ENCODE measurements at regions not wholly inside any gene's neighbourhood (a gene's known extent, or its start where the extent isn't known, plus 50 kb on each side); places are given as distances from the start of the nearest gene placed in this dataset.

GRCh38 chr6:156471000-156471399 is 306.2 kb upstream of the ARID1B start:
- TF ChIP-seq ZNF462 (CRISPR knock-in tag; IDR thresholded peaks at IDR 0.05) = no peak
- no peak for TF ChIP-seq ZNF331 (CRISPR knock-in tag; IDR thresholded peaks at IDR 0.05; ENCODE audit: low read depth)
- no peak for TF ChIP-seq CTCF (conservative IDR thresholded peaks at IDR 0.05; ENCODE audit: low read depth in 2 of 2)
- no peak for TF ChIP-seq ZNF114 (CRISPR knock-in tag; IDR thresholded peaks at IDR 0.05)
- TF ChIP-seq STAT1 (IDR thresholded peaks at IDR 0.05; ENCODE audit: unreplicated experiment) = no peak
- TF ChIP-seq ETS1 (IDR thresholded peaks at IDR 0.05) = no peak
- TF ChIP-seq CREB1 (CRISPR knock-in tag; IDR thresholded peaks at IDR 0.05; ENCODE audit: low read depth) = no peak
- H4K20me1 ChIP-seq (replicated peaks; ENCODE audit: insufficient read depth) = no peaks in the 10 kb centered on the region
- DNase-seq (ENCODE audit: low spot score) (no peak), ATAC-seq (no peak)
- H2AFZ ChIP-seq = no peak overlapping the region
- Mint-ChIP-seq H3K4me1 (no peaks in the 10 kb centered on the region), H3K9me3 (no peaks in the 10 kb centered on the region; the same call in 2 of the 3 replicates), H3K27me3 (ENCODE audit: insufficient read depth, low read depth, poor library complexity) (no peaks in the 10 kb centered on the region), H3K27ac (no peak overlapping the region), H3K4me3 (no peak overlapping the region), H3K36me3 (ENCODE audit: low read depth) (no peaks in the 10 kb centered on the region)
- no peak overlapping the region for H3K27ac ChIP-seq (ENCODE audit: low read depth)
- H3F3A ChIP-seq (replicated peaks; ENCODE audit: low read depth) = no peaks in the 10 kb centered on the region
- H3K27me3 ChIP-seq (ENCODE audit: insufficient read depth) = no peaks in the 10 kb centered on the region
- no peak overlapping the region for H3K4me2 ChIP-seq
- no peaks in the 10 kb centered on the region for H3K79me2 ChIP-seq (replicated peaks; ENCODE audit: insufficient read depth)
- no peak overlapping the region for H3K4me3 ChIP-seq
- peaks cover 3% of the 10 kb centered on the region; the same call in 1 of the 2 replicates for H3K9me2 ChIP-seq (ENCODE audit: insufficient read depth)
- no peaks in the 10 kb centered on the region for H3K4me1 ChIP-seq (ENCODE audit: insufficient read depth)
- H3K36me3 ChIP-seq (ENCODE audit: insufficient read depth) = no peaks in the 10 kb centered on the region

Measured in GM23338 (cell line).